ENCODE measurements at regions not wholly inside any gene's neighbourhood (a gene's known extent, or its start where the extent isn't known, plus 50 kb on each side); places are given as distances from the start of the nearest gene placed in this dataset.

DNA sequence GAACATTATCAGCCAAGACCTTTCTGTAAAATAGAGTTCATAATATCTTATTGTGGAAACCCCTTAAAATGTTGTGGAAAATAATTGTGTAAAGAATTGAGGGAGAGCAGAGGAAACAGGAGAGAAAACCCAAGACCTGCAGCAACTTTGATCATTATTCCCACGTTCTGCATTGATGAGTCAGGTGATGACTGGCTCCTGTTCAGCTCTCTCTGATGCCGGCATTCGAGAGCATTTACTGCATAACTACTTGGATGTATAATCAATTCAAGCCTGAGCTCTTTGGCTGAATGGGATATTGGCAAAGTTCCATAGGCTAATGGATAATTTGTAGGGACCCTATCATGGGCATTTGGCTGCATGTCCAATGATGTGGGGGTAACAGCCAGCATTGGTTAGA is 176.3 kb upstream of the ARID2 start:
- TF ChIP-seq, protein P1, sequence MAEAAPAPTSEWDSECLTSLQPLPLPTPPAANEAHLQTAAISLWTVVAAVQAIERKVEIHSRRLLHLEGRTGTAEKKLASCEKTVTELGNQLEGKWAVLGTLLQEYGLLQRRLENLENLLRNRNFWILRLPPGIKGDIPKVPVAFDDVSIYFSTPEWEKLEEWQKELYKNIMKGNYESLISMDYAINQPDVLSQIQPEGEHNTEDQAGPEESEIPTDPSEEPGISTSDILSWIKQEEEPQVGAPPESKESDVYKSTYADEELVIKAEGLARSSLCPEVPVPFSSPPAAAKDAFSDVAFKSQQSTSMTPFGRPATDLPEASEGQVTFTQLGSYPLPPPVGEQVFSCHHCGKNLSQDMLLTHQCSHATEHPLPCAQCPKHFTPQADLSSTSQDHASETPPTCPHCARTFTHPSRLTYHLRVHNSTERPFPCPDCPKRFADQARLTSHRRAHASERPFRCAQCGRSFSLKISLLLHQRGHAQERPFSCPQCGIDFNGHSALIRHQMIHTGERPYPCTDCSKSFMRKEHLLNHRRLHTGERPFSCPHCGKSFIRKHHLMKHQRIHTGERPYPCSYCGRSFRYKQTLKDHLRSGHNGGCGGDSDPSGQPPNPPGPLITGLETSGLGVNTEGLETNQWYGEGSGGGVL (tag by site-specific recombination; IDR thresholded peaks at IDR 0.05): no peak
- TF ChIP-seq, protein P2, sequence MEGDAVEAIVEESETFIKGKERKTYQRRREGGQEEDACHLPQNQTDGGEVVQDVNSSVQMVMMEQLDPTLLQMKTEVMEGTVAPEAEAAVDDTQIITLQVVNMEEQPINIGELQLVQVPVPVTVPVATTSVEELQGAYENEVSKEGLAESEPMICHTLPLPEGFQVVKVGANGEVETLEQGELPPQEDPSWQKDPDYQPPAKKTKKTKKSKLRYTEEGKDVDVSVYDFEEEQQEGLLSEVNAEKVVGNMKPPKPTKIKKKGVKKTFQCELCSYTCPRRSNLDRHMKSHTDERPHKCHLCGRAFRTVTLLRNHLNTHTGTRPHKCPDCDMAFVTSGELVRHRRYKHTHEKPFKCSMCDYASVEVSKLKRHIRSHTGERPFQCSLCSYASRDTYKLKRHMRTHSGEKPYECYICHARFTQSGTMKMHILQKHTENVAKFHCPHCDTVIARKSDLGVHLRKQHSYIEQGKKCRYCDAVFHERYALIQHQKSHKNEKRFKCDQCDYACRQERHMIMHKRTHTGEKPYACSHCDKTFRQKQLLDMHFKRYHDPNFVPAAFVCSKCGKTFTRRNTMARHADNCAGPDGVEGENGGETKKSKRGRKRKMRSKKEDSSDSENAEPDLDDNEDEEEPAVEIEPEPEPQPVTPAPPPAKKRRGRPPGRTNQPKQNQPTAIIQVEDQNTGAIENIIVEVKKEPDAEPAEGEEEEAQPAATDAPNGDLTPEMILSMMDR (tag by site-specific recombination; IDR thresholded peaks at IDR 0.05): no peak
- TF ChIP-seq ZBTB1 (tag by site-specific recombination; IDR thresholded peaks at IDR 0.05): no peak

All from HEK293 (cell line).